ENCODE measurements at regions not wholly inside any gene's neighbourhood (a gene's known extent, or its start where the extent isn't known, plus 50 kb on each side); places are given as distances from the start of the nearest gene placed in this dataset.
"Not testable (repeated sequence)": the region's sequence is repeated elsewhere in the genome, so short reads cannot be mapped to it uniquely, and the experiment has no call there.

GRCh38 chr2:111455016-111456015 lies 334.6 kb downstream of the BCL2L11 start:
- DNase-seq, result not testable (repeated sequence)

DNA sequence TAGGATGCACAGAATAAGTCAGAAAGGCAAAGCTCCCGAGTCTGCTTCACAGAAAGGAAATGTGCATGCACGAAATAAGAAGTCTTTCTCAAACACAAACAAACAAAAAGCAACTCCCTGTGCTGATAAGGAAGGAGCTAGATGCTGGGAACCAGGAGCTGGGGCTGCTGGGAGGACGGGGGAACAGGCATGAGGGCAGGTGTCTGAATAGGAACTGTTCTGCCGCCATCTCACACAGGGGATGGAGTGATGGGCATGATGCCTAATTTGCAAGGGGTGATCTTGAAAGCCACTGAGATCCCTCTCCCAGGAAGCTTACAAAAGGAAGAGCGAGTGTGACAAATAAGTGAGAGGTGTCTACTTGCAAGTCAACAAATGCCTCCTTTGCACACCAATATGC lies 336.5 kb downstream of the BCL2L11 start:
- DNase-seq, result not testable (repeated sequence)

DNA sequence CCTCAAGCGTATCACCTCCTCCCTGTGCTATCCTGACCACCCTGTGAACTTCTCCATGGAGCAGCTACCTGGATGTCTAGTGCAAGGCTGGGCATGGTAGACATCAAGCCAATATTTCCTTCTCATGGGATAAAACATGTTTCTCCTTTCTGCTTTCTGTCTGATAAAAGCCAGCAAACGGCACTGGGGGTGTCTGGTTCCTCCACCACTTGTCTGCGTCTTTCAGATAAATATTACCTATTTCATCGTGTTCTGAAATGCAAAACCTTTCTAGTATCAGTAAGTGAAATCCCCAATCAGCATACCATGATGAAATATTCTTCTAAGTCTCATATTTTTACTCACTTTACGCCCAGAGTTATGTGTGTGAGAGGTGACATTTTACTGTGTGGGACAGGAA lies 340.2 kb downstream of the BCL2L11 start:
- DNase-seq, result not testable (repeated sequence)

DNA sequence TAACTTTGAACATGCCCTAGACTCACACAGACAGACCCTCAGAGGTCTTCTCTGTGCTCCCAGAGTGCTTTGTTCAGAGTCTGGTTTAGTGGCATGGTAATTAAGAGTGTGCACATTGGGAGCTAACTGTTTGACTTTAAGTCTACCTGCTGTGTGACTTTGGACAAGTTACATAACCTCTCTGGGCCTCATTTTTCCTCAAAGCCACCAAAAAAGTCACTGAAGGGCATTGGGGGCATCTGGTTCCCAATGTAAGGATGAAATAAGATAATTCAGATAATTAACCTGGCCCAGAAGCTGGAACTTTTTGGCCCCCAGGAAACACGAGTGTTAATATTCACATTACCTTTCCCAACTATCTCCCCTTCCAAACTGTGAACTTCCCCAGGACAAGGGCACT lies 341.1 kb downstream of the BCL2L11 start:
- not testable (repeated sequence) for DNase-seq

- not testable (repeated sequence) for DNase-seq
These were observed 341.9 kb downstream of the BCL2L11 start for GRCh38 chr2:111462572-111462971.

- not testable (repeated sequence) for DNase-seq
These were observed 342.6 kb downstream of the BCL2L11 start for GRCh38 chr2:111463238-111463848.

GRCh38 chr2:111463956-111464355 lies 343.2 kb downstream of the BCL2L11 start:
- DNase-seq, result not testable (repeated sequence)

DNA sequence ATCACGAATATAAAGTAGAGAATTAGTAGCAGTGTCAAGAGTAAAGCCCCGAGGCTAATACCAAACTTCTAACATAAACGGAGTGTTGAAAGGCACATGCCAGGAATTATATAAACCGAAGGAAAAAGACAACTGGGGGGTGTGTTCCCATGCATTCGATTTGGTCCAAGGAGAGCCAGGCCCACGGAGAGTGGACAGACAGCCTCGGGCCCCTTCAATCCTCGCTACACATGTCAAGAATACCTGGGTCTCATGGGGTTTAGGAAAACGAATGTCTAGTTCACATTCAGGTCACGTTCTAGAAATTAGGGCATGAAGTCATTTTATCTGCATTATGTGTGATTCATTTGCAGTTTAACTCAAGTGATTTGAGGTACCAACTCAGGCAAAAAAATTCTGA lies 343.7 kb downstream of the BCL2L11 start:
- DNase-seq, result not testable (repeated sequence)

DNA sequence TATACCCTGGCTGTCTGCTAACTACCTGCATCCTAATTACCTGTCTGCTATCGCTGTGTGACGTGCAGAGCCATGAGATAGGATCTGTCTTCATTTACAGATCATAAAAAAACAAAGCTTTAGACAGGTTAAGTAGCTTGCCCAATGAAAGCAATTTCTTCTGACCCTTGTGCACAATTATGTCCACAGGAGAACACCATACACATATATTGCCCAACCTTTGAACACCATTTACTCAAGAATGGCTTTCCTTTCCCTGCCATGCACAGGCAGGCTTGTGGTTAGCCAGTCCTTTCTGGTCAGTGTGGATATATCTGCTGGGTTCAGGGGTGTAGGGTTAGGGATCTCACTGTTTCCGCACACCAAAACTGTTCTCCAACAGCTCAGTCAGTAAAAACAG lies 344.8 kb downstream of the BCL2L11 start:
- not testable (repeated sequence) for DNase-seq

GRCh38 chr2:111466744-111467143 lies 346.0 kb downstream of the BCL2L11 start:
- not testable (repeated sequence) for DNase-seq

DNA sequence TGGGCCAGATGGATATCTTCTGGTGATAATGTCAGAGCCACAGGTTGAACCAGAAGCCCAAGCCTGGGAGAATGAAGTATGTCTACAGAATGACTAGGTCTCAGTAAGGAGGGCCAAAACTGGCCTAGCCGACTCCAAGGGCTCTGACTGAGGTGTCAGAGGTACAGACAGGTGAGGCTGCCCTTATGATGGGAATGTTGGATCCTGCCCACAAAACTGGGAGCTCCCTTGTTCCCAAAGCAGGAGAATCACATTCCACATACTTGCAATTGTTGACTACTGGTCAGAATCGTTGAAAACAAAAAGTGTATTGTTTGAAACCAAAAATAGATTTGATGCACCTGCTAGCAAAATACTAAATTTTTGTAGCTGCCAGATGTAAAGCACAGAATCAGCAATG lies 350.2 kb downstream of the BCL2L11 start:
- DNase-seq, result not testable (repeated sequence)

- DNase-seq, result not testable (repeated sequence)
These were observed 351.2 kb downstream of the BCL2L11 start for GRCh38 chr2:111471791-111472530.

DNA sequence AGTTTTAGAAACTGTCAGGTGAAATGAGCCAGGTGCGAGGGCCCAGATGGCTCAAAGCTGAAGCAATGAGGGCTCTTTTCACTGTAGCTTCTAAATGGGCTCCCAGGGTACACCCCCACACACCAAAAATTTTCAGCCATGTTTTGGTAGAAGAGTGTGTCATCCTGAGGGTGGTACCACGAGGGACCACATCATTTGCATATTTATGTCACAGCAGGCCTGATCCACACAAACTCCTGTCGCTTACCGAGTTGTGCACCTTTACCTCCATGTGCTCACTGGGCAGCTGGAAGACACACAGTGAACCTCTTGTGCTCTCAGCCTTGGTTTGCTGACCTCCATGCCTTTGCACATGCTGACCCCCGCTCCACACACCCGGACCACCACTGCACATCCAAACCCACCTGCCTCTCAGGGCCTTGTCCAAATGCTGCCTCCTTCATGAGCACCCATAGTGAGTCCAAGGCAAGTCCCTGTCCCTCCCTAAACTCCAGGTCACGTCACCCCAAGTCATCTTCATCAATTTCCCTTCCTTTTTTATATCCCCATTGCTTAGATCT lies 352.2 kb downstream of the BCL2L11 start:
- not testable (repeated sequence) for DNase-seq

GRCh38 chr2:111473522-111473921 lies 352.8 kb downstream of the BCL2L11 start:
- not testable (repeated sequence) for DNase-seq

- DNase-seq, result not testable (repeated sequence)
These were observed 353.5 kb downstream of the BCL2L11 start for GRCh38 chr2:111474198-111474705.

DNA sequence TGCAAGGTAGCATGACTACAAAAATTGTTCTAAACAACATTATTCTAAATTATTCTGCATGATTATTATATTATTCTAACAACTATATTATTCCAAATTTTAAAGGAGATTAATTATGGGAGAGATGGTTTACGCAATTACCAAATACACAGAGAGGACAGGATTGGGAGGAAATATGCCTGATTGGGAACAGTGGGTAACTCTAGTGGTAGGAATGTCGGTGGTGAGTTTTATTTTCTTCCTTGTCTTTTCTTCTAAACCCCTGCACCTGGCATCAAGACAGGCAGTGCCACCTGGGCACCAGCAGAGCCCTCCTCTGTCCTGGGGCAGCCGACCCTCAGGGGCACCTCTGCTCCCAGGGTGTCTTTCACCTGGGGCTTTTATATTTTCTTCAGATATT lies 357.6 kb downstream of the BCL2L11 start:
- not testable (repeated sequence) for DNase-seq

GRCh38 chr2:111478871-111479318 lies 358.2 kb downstream of the BCL2L11 start:
- not testable (repeated sequence) for DNase-seq

DNA sequence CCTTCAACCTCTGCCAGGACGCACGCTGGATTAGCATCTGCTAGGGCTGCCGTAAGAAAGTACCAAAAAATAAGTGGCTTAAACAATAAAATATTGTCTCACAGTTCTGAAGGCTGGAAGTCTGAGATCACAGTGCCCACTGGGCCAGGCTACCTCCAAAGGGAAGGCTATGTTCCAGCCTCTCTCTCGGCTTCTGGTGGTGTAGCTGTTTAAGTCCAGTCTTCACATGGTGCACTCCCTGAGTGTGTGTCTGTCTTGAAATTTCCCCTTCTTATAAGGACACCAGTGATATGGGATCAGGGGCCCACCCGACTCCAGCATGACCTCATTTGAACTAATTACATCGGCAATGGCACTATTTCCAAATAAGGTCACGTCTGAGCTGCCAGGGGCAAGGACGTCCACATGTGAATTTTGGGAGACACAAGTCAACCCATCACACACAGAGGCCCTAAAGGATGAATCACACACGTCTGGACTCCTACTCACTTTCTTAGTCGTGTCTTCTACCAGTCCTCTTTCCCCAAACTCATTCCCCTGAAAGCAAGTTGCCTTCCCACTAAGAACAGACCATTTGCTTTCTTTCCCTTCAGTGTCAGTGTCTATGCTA lies 359.4 kb downstream of the BCL2L11 start:
- DNase-seq, result not testable (repeated sequence)

GRCh38 chr2:111480633-111481032 lies 359.9 kb downstream of the BCL2L11 start:
- DNase-seq, result not testable (repeated sequence)

GRCh38 chr2:111481219-111481618 lies 360.5 kb downstream of the BCL2L11 start:
- not testable (repeated sequence) for DNase-seq

DNA sequence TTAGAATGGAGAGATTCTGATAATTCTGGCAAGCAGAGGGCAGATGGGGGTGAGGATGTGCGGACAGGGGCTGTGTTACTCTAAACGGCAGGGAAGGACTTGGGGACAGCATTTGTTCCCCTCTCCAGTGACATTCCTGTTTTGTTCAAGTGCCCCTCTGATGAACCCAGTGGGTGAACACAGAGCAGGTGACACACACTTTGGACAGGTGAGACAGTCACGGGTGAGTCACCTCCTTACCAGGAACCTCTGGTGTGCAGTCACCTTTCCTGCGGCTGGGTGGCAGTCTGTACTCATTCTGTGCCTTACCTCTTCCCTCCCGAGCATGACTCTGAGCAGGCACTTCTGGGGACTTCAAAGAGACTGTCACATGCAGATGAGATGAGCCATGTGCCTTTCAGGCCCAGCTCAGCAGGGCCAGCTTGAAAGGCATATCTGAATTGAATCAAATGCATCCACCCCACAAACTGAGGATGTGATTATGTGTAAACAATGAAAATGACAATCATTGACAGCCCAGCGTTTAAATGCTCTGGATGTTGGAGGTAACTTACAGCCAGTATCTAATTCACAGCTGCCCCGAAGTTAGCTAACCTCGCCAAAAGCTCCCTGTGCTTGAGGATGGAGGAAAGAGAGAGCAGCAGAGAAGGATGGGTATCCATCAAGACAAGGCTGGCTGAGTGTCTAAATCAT lies 362.4 kb downstream of the BCL2L11 start:
- not testable (repeated sequence) for DNase-seq

Measured in NCI-H446 (cell line).